IMR-90 (cell line): ENCODE measurements at regions not wholly inside any gene's neighbourhood (a gene's known extent, or its start where the extent isn't known, plus 50 kb on each side); places are given as distances from the start of the nearest gene placed in this dataset.

ENCODE experiments used
- ATAC-seq: fragments of 200-7000 bp; cut with Tn5 transposase; 2 replicates; pipeline ENCODE4 v1.9.1; 2020; ENCODE audit warnings: low read depth, mild to moderate bottlenecking, moderate library complexity
- BruUV-seq: library from RNA; stranded (reverse); fragments of 400-500 nt; replicated peaks from 2 replicates; lab custom pipeline; 2021; lab: Mats Ljungman, UMichigan
- CTCF ChIA-PET: fragments of 300-600 bp; formaldehyde crosslinking; extraction: SDS; loops from one replicate; lab custom pipeline; 2021; ENCODE audit warnings: antibody characterized with exemption; lab: Yijun Ruan, JAX
- POLR2A ChIA-PET: fragments of 300-600 bp; sonication (Branson Sonifier 250); formaldehyde crosslinking; loops from one replicate; lab custom pipeline; 2022; ENCODE audit warnings: antibody characterized with exemption; ENCODE audit not compliant: unreplicated experiment; lab: Charles Lee
- DNase-seq: peaks from one replicate; pipeline ENCODE4 v3.0.0; 2013
- H2AFZ ChIP-seq: replicated peaks from 2 replicates; pipeline ENCODE3; 2013; ENCODE audit warnings: low read length, mild to moderate bottlenecking; ENCODE audit not compliant: poor library complexity
- H2AK5ac ChIP-seq: 2 replicates; pipeline ENCODE4 v1.6.1; 2013; ENCODE audit warnings: low read depth, low read length, inconsistent platforms
- H2AK9ac ChIP-seq: replicated peaks from 2 replicates; pipeline ENCODE3; 2013; ENCODE audit warnings: mild to moderate bottlenecking, low read depth, low read length, moderate library complexity; ENCODE audit not compliant: poor library complexity
- H2BK120ac ChIP-seq: 2 replicates; pipeline ENCODE4 v1.6.1; 2013; ENCODE audit warnings: low read depth, low read length, inconsistent platforms
- H2BK15ac ChIP-seq: 3 replicates; pipeline ENCODE4 v1.6.1; 2013; ENCODE audit warnings: low read depth, low read length, inconsistent platforms
- H2BK20ac ChIP-seq: 2 replicates; pipeline ENCODE4 v1.6.1; 2013; ENCODE audit warnings: low read depth, mild to moderate bottlenecking, inconsistent platforms, low read length, moderate library complexity
- H2BK5ac ChIP-seq: 2 replicates; pipeline ENCODE4 v1.6.1; 2013; ENCODE audit warnings: mild to moderate bottlenecking, low read depth, low read length, inconsistent platforms; ENCODE audit not compliant: poor library complexity, severe bottlenecking
- H3K14ac ChIP-seq: replicated peaks from 2 replicates; pipeline ENCODE4 v1.6.1; 2013; ENCODE audit warnings: low read depth, low read length, inconsistent platforms
- H3K18ac ChIP-seq: 2 replicates; pipeline ENCODE4 v1.6.1; 2013; ENCODE audit warnings: low read depth, low read length, control low read depth
- H3K23ac ChIP-seq: 2 replicates; pipeline ENCODE4 v1.6.1; 2013; ENCODE audit warnings: low read depth, low read length, inconsistent platforms
- H3K27ac ChIP-seq: 2 replicates; pipeline ENCODE4 v1.5.1; 2013; ENCODE audit warnings: mild to moderate bottlenecking, control low read depth, low read length; ENCODE audit not compliant: insufficient read depth
- H3K27me3 ChIP-seq: 2 replicates; pipeline ENCODE4 v1.6.1; 2013; ENCODE audit warnings: low read length; ENCODE audit not compliant: control insufficient read depth, insufficient read depth
- H3K36me3 ChIP-seq: 2 replicates; pipeline ENCODE4 v1.6.1; 2013; ENCODE audit warnings: low read length, mixed read lengths; ENCODE audit not compliant: control insufficient read depth, insufficient read depth
- H3K4ac ChIP-seq: 2 replicates; pipeline ENCODE4 v1.6.1; 2013; ENCODE audit warnings: low read depth, low read length, inconsistent platforms
- H3K4me1 ChIP-seq: 2 replicates; pipeline ENCODE4 v1.6.1; 2013; ENCODE audit warnings: low read length, mixed read lengths; ENCODE audit not compliant: control insufficient read depth, insufficient read depth
- H3K4me2 ChIP-seq: 2 replicates; pipeline ENCODE4 v1.6.1; 2013; ENCODE audit warnings: low read depth, mild to moderate bottlenecking, control low read depth, low read length, moderate library complexity
- H3K4me3 ChIP-seq: 2 replicates; pipeline ENCODE4 v1.5.1; 2013; ENCODE audit warnings: low read depth, mild to moderate bottlenecking, control low read depth, low read length, moderate library complexity; ENCODE audit not compliant: insufficient read depth
- H3K56ac ChIP-seq: 2 replicates; pipeline ENCODE4 v1.6.1; 2013; ENCODE audit warnings: low read length, inconsistent platforms; ENCODE audit not compliant: insufficient read depth; ENCODE audit errors: extremely low read depth
- H3K79me1 ChIP-seq, 2 experiments: 2 replicates each; pipeline ENCODE4 v1.6.1; 2013; ENCODE audit warnings: low read length in 2 of 2, inconsistent platforms in 1 of 2, low read depth in 1 of 2
- H3K9ac ChIP-seq: 2 replicates; pipeline ENCODE4 v1.6.1; 2013; ENCODE audit warnings: low read depth, low read length, control low read depth
- H3K9me1 ChIP-seq: 2 replicates; pipeline ENCODE4 v1.6.1; 2013; ENCODE audit warnings: low read length, inconsistent platforms; ENCODE audit not compliant: insufficient read depth
- H3K9me3 ChIP-seq: 2 replicates; pipeline ENCODE4 v1.6.1; 2013; ENCODE audit warnings: low read length; ENCODE audit not compliant: control insufficient read depth, insufficient read depth
- H4K20me1 ChIP-seq: 2 replicates; pipeline ENCODE4 v1.6.1; 2013; ENCODE audit warnings: low read length, inconsistent platforms; ENCODE audit not compliant: insufficient read depth
- H4K5ac ChIP-seq: 2 replicates; pipeline ENCODE4 v1.6.1; 2013; ENCODE audit warnings: mild to moderate bottlenecking, low read depth, low read length, control low read depth
- H4K8ac ChIP-seq, 2 experiments: 2 replicates each; pipeline ENCODE4 v1.6.1; 2013; ENCODE audit warnings: low read depth in 2 of 2, low read length in 2 of 2, control low read depth in 1 of 2, inconsistent platforms in 1 of 2
- H4K91ac ChIP-seq: 2 replicates; pipeline ENCODE4 v1.6.1; 2013; ENCODE audit warnings: low read depth, low read length, inconsistent platforms; ENCODE audit not compliant: insufficient read depth
- CHD1 ChIP-seq: IDR thresholded peaks from 2 replicates; pipeline ENCODE4 v1.6.1; 2012; ENCODE audit warnings: low read depth, low read length, improper control_type of control experiment
- CTCF ChIP-seq: conservative IDR thresholded peaks from 2 replicates; pipeline ENCODE4 v1.5.1; 2012; ENCODE audit warnings: mild to moderate bottlenecking, low read depth, low read length, improper control_type of control experiment
- MAFK ChIP-seq: IDR thresholded peaks from 2 replicates; pipeline ENCODE4 v1.6.1; 2012; ENCODE audit warnings: low read depth, low read length, improper control_type of control experiment
- MAZ ChIP-seq: IDR thresholded peaks from 2 replicates; pipeline ENCODE4 v1.6.1; 2012; ENCODE audit warnings: low read depth, mild to moderate bottlenecking, low read length, improper control_type of control experiment, moderate library complexity, borderline replicate concordance
- MXI1 ChIP-seq: IDR thresholded peaks from 2 replicates; pipeline ENCODE4 v1.6.1; 2012; ENCODE audit warnings: low read depth, mild to moderate bottlenecking, low read length, moderate library complexity, borderline replicate concordance
- NFE2L2 ChIP-seq: fragments of 150-350 bp; IDR thresholded peaks from 2 replicates; pipeline ENCODE4 v1.6.1; 2016; ENCODE audit warnings: low read depth, mild to moderate bottlenecking, low read length
- RCOR1 ChIP-seq: IDR thresholded peaks from 2 replicates; pipeline ENCODE4 v1.6.1; 2012; ENCODE audit warnings: mild to moderate bottlenecking, low read length, improper control_type of control experiment; ENCODE audit not compliant: insufficient replicate concordance
- RFX5 ChIP-seq: IDR thresholded peaks from 2 replicates; pipeline ENCODE4 v1.8.0; 2012; ENCODE audit warnings: low read depth, mild to moderate bottlenecking, low read length, moderate library complexity
- USF2 ChIP-seq: fragments of 150-350 bp; IDR thresholded peaks from 2 replicates; pipeline ENCODE4 v1.6.1; 2017; ENCODE audit warnings: mild to moderate bottlenecking, antibody characterized with exemption, low read length, low read depth
- WGBS, 2 experiments: methylation state at CpG; one replicate each; pipeline versions ENCODE4 v1.1.5 to v1.1.7; 2013; ENCODE audit warnings: missing lambda C conversion rate in 2 of 2; ENCODE audit not compliant: insufficient read length in 1 of 2; ENCODE audit errors: extremely low coverage in 2 of 2; 5-methylcytosine and 5-hydroxymethylcytosine counted together
- dilution Hi-C: fragments of 300-500 bp; cut with HindIII; formaldehyde crosslinking; loops from one replicate; pipeline ENCODE4 v1.14.3; 2018; ENCODE audit warnings: low sequenced_read_pairs; ENCODE audit not compliant: unreplicated experiment
- in situ Hi-C: fragments of 300-500 bp; cut with MboI; formaldehyde crosslinking; loops from 3 replicates; pipeline ENCODE4 v1.14.3; 2019; ENCODE audit warnings: low sequenced_read_pairs, inconsistent platforms, mixed read lengths
- intact Hi-C: fragments of 100-400 bp; cut with micrococcal nuclease; formaldehyde crosslinking; loops from 2 replicates; pipeline ENCODE4 v1.10.0; 2022

- in situ Hi-C loops, result no loop called here
- Histone ChIP-seq H3K9ac (no peak overlapping the region), H3K27ac (no peak overlapping the region), H3K14ac (no peak overlapping the region), H3K56ac (no peak overlapping the region), H3K4ac (no peak overlapping the region), H3K18ac (no peak overlapping the region), H3K27me3 (no peaks in the 10 kb centered on the region), H3K23ac (no peak overlapping the region), H3K9me1 (no peaks in the 10 kb centered on the region), H3K4me3 (no peak overlapping the region), H4K8ac (no peak overlapping the region), H3K4me1 (no peaks in the 10 kb centered on the region), H3K36me3 (no peaks in the 10 kb centered on the region), H2BK15ac (no peak overlapping the region), H3K9me3 (peaks cover 27% of the 10 kb centered on the region), H2AK5ac (no peak overlapping the region), H4K20me1 (no peaks in the 10 kb centered on the region), H2AK9ac (no peak overlapping the region), H4K91ac (no peak overlapping the region), H4K5ac (no peak overlapping the region), H2BK5ac (no peak overlapping the region), H2BK20ac (no peak overlapping the region), H3K4me2 (no peak overlapping the region), H2BK120ac (no peak overlapping the region), H2AFZ (no peak overlapping the region), H3K79me1 (no peaks in the 10 kb centered on the region)
- no CpG with 5 or more reads among the region's 3 CpGs for WGBS, 2 experiments
- BruUV-seq, result no TSS peak
- no peak for ATAC-seq
- DNase-seq, result no peak
- ChIA-PET POLR2A (no interaction called here), CTCF (no interaction called here)
- TF ChIP-seq RCOR1 (no peak), MAFK (no peak), USF2 (no peak), RFX5 (no peak), CTCF (no peak), CHD1 (no peak), NFE2L2 (no peak), MXI1 (no peak), MAZ (no peak)
- dilution Hi-C loops, result no loop called here
- intact Hi-C loops, result no loop called here
Measured at GRCh38 chr19:28501976-28502375, 711.0 kb downstream of the UQCRFS1 start.
